COLO668 (cell line): ENCODE measurements at regions not wholly inside any gene's neighbourhood (a gene's known extent, or its start where the extent isn't known, plus 50 kb on each side); places are given as distances from the start of the nearest gene placed in this dataset.

Experiments used
- DNase-seq: peaks from one replicate; lab custom pipeline; 2025; ENCODE audit not compliant: unreplicated experiment; lab: John Stamatoyannopoulos, UW

DNA sequence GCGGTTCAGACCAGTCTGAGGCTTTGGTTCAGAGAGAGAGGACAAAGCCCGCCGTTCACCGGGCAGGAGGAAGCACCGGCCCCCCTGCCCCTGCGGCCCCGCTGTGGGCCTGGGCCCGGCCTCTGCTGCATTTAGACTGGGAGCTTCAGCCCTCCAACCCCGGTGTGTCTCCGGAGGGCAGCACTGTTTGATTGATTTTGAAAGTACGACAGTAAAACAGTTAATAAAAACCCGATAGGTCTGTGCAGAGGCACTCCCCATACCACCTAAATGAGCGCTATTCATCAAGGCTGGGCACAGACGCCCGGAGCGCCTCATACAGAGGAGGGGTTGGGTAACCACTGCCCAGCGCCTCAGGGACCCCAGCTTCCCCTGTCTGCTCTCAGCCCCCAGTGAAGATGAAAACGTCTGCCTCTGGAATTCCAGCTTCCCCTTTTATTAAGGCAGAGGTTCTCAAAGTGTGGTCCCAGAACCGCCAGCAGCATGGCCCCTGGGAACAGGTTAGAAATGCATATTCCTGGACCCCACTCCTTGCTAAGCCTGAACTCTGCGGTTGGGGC is 256.7 kb upstream of the TLE3 start:
- no peak for DNase-seq

DNA sequence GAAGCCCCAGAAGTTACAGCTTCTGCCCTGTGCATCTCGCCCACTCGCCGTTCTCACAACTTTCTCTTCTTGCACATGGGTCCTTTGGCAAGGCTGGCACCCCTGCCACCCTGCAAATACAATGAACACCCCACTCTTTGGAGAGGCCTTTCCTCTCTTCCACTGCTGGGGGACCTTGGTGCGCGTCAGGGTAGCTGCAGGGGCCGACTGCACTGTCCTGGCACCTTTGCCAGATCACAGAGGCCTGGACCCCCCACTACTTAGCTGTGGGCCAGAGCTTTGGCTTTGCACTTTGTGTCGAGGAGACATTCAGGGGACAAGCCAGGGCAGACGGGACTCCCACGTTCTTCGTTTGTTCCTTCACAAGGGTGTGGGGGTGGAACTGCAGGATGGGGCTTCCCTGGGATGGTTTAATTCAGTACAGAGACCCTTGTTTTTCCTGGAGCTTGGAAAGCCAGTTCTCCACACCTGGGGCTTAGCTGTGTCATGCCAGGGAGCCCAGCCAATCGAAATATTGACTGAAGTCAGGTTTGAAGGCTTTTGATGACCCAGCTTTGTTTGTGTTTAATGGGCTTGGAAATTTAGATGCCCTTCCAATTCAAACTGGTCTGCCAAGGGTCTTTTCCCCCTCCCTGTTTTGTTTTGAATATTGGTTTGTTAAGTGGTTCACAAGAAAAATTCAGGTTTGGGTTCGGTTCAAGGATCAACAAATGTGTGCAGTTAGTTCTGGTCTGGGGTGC is 256.1 kb upstream of the TLE3 start:
- no peak for DNase-seq

DNA sequence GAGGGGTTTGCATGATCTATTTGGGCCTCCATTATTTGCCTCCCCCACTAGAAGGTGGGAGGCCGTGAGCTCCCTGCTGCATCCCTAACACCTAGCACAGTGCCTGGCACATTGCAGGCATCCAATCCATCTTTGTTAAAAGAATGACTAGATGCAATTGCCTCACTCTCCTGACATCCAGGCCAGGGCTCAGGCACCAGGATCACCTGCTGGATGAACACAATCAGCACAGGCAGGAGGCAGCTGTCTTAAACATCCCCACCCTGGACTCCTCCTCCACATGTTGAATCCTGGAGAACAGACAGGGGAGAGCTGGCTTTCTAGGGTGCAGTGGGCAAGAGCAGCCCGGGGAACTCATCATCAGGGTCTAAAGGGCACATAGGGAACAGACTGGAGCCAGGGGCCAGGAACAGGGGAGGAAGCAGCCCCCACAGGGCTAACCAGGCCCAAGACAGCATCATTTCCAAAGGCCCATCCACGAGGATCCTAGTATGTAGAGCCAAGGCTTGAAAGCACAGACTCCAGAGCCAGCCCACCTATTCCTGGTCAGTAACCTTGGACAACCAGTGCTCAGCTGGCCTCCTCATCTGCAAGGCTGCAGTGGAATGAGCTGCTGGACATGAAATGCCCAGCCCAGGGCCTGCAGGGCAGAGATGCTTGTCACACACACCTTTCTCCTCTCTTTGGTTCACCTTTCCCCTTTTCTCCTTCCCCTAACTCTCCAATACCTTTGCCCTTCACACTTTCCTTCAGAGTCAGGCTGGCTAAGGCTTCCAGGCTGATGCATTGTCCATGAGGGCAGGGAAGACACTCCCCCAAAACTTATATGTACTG is 254.4 kb upstream of the TLE3 start:
- DNase-seq, result no peak

DNA sequence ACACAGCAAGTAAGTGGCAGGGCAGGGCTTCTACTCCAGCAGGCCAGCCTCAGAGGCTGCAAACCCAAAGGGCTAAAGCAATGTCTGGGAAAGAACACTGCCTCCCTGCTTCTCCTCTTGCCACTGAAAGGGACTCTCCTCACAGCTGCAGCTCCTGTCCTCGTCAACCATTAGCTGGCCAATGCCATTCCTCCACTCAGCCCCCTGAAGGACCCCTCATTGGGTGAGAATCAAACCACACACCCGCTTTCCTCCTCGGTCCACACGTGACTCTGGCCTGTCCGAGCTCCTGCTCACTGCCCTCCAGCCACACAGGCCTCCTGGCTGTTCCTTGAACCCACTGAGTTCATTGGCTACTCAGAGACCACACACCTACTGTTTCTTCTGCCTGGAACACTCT is 253.7 kb upstream of the TLE3 start:
- no peak for DNase-seq

DNA sequence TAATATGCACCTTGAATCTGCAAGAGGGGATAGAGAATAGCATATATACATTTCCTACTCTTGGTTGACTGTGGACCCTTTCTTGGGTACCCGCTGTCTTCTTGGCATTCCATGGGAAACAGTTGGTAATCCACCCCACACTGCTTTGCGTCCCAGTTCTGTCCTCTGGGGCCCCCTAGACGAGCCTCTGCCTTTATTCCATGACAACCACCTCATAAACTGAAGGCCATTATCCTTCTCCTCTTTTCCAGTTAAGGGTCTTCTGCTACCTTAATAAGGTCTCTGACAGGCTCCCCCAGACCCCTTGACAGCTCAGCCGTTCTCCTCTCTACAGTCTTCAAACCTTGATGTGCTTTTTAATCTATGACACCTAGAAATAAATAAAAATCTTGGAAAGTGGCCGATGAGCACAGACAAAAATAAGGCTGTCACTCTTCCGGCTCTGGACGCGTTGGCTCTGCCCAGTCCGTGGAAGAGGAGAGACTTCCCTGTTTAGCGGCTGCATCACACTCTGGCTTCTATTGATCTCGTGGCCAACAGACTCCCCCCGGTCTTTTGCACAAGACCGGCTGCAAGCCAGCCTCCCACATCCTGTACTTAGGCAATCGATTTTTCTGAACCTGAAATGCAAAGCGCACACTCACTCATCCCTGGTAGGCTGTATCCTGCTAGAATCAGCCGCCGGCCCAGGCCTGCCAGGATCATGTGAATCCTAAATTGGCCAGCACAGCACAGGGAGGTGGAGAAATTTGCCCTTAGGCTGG is 251.0 kb upstream of the TLE3 start:
- peak; percentile 87 for DNase-seq

DNA sequence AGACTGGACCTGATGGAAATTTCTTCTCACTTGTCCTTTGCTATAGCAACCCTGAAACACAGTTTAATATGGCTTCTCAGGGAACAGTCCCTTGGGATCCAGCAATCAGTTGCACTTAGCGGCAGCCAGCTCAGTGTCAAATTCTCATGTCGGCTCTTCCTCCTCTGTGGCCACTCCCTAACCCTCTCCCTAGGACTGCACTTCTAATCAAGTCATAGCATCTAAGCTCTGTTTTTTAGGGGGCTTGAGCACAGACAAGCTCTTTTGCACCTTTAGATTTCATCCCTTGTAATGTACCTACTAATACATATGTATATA is 250.5 kb upstream of the TLE3 start:
- DNase-seq, result no peak

DNA sequence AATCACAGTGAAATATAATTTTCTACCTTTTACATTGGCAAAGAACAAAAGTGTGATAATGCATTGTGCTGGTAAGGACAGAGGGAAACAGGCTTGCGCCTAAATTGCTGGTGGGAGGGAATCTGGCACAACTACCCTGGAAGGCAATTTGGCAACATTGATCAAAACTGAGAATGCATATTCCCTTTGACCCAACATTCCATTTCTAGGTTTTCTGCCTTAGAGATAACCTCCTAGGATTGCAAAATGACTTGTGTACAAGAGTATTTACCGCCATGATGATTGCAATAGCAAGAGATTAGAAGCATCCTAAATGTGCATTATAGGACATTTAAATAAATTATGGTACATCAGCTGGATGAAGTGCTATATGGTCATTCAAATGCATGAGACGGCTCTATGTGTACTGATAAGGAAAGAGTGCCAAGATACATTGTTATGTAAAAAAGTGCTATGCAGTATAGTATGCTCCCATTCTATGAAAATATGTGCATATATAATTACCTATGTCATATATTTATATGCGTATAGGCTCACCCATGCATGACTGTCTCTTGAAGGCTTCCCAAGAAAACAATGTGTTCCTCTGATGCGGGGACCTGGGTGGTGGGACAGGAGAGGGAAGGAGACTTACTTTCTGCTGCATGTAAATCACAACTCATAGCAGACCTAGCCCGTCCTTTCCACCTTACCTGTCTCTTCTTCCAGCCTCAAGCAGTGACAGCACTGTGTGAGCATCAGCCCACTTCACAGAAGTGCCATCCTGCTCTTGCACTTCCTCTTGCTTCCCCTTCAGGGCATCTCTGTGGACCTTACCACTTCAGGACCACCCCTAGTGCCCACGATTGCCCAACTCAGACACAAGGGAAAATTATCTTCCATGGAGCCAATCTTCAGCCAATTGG is 249.9 kb upstream of the TLE3 start:
- no peak for DNase-seq

DNA sequence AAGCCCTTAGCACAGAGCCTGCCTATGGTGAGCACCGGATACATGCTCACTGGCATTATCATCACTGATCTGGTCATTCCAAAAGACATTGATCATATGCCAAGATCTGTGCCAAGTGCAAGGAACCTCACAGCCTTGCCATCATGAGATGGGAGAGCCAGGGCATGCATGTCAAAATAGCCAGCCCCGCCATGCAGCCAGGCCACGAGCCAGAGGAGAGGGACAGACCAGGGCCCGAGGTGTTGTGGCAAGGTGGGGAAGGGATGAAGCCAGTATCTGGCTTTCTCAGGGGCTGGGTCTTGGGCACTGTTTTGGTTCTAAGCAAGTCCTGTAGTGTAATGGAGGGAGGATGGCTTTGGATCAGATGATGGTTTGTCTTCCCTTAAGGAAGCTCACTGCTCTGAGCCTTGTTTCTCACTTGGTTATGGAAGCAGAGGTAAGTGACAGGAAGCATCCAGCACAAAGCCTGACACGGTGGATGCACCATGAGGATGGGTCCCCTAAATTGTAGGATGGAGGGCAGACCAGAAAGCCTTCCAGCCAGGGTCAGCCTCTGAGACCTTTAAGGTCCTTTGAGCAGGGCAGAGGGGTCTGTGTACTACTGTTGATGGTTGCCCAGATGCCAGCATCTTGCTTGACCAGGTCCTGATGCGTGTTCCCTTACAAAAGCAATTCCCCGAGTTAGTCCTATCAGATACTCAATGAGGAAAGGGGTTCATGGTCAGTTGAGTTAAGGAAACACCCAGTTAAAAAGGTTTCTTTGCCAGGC is 247.7 kb upstream of the TLE3 start:
- DNase-seq, result no peak

DNA sequence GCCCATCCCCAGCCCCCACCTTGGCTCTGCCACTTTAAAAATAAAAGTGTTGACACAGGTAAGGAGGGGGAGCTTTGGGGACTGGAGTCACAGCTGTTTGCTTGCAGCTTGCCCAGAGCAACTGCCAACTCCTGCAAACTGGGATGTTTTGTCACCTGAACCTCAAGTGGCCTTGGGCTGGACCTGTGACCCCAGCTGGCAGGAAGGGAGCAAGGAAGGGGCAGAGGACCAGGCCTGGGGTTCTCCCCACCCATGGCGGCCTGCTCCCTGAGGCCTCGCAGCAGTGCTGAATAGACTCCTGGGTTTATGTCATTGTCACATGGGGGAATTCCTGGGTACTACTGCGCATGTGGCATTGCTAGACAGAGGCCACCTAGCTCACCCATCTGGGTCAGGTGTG is 246.9 kb upstream of the TLE3 start:
- peak; percentile 80 for DNase-seq

DNA sequence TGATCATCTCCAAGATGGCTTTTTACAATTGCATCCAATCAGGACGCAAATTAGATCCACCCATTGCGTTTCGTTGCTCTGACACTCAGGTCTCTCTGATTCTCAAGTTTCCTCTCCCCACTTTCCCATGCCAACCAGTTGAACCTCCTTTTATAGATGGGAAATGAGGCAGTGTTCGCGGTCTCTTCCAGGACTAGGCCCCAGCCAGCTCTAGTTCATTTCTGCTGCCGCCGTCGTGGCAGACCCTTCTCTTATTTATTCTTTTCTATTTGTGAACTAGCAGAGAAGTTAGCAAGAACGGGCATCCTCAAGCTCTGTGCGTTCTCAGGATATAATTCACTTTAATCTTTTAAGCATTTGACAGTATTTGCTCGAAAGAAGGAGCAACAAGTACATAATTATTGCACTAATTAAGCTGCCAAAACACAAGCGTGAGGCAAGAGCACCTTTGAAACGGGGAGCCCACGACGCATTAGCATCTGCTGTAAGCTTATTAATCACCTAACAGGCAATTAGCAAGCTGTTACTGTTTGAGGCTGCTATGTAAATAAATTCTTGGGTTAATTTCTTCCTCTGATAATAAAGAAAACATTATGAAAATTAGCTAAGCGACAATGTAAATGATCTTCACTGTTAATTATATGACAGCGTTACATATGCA is 246.4 kb upstream of the TLE3 start:
- no peak for DNase-seq

DNA sequence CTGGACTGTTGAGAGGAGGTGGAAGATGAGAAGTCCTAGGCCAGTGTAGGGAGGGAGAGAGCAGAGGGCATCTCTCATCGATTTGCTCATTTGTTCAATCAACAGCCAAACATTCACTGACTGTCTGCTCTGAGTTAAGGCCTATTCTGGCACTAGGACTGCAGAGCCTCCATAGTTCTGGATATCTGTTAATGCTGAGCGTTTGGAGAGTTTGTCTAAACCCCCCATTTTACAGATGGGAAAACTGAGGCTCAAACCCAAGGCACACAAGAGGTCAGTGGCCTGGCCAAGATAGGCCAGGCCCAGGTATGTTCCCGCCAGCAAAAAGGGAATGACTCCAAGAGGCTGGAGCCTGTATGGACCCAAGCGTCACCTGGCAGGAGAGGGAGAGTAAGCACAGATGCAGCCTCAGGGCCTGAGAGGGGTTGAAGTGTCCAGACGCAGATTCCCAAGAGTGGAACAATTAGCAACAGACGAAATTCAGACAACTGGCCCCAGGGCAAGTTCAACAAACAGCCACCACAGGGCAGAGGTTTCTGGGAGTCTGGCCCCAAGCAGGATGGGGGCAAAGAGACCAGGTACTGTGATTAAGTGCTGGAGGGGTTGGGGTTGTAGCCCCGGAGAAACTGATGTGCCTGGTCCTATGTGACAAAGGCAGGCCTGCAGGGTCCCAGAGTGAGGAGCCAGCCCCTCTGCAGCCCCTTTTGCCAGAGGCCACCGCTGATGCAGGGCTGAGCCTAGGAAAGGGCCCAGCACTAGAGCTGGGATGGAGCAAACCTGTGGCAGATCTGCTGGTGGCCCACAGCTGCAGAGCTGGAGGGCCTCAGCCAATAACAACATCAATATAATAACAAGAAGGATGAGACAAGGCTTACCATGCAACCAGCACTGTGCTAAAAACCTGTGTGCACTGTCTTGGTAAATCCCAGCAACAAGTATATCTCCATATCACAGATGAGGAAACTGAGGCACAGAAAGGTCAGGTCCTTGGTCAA is 245.1 kb upstream of the TLE3 start:
- DNase-seq, result peak; percentile 25

DNA sequence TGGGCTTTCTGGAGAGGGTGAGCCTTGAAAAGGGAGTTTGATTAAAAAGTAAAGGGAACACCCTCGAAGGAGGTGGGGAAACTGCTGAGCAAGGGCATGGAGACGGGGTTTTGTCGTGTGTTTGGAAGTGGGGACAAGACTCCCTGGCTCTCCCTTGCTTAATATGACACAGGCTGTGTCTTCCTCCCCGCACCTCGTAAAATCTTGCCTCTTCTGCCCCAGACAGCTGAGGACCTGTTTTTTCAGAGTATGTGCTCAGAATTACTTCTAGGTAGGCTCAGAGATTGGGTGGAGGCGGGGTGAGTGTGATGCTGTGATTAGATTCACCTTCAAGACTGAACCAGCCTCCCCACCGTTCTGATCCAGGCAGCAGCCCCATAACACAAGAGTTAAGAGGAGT is 244.4 kb upstream of the TLE3 start:
- no peak for DNase-seq

DNA sequence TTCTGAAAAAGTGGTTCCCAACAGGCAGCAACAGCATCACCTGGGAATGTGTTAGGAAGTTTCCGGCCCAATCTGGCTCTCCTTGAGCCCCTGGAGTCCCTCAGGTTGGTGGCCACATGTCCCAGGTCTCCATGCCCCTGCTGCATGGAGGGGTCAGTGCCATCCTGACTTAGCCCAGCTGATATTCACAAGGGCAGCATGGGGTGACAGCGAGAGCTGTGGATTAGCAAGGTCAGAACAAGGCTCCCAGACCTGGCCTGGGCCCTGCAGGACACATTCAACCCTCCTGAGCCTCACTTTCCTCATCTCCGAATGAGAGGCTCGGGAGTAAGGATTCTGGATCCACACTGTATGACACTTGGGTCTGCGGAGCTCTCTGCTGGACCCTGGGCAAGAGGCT is 243.8 kb upstream of the TLE3 start:
- DNase-seq, result no peak

DNA sequence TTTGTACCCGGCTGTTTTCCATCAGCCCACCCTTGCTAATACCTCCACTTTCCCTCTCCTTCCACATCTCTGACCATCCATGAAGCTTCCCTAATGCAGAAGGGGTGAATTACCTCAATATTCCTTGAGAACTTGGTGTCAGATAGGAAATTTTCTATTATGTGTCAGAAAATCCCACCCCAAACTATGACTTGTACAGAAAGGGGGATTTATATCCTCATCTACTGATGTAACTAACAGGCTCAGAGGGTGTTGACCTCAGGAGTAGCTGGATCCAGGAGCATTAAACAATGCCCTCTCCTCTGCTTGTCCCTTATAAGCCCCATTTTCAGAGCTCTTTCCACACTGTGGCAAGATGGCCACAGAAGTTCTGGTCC is 242.8 kb upstream of the TLE3 start:
- no peak for DNase-seq

DNA sequence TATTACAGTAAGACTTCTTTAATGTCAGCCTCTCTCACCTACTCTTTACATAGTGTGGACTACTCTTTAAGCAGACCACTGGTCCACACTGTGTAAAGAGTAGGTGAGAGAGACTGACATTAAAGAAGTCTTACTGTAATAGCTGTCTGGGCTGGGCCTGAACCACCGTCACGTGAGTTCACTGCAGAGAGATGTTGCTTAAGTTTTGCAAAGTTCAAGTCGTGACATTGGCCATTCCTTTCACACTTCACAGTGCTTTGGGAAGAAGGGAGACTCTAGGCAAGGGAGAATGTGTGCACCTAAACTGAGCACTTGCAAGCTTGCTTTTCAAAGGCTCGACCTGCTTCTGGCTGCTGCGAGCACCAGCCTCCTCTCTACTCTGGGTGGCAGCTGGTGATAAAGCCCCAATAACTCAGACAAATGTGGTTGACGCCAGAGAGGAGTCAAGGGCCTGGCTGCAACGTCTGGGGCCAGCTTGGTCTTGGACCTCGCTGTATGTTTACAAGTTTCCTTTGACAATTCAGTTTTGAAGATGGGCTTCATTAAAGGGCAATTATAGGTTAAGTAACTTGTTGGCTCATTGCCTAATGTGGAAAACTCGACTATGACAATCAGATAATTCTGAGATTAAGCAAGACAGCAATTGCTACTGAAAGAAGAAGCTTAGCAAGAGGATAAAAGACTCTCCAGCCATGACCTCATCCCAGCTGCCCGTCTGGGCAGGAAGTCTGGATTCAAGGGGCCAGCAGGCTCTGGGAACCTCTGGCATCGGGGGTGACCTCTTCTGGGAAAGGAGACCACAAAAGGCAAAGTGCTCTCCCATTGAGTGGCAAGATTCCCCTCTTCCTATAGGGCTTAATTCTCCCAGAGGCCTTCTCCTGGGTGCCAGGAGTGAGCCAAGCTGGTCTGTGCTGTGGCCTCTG is 242.1 kb upstream of the TLE3 start:
- no peak for DNase-seq

DNA sequence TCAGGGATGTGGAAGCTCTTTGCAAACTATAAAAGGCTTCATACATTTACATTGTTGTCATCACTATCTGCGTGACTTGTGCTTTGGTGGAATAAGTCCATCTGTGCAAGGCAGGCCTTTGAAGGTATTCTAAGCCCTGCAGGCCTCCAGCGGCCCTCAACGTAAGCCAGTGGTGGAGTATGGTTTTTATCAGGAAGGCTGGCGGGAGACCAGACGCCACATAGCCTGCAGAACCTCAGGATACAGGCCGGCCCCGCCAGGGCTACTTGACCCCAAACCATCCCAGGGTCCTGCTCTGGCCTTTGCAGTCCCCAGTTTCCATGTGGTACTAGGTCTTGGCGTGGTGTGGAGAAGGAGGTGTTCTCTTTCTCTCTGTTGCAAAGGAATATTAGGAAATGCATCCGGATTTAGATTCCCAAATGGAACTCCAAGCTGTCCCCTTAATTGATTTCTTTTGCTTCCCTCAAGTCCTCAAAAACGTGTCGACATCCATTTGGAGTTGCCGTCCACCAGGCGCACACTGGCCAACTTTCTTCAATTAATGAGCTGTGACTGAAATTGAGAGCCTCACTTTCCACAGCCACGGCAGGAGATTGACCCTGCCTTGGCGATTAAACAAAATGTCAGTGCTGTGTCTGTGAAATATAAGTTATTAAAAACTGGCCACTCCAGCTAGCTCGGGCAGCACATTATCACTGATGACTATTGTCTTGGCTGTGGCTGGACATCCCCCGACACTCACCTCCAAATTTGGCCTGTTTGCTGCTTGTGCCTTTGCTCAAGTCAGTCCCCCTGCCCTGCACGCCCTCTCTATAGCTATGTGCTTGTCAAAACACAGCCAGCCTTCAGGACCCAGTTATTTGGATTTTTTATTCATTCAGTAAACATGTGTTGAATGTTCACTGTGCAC is 239.8 kb upstream of the TLE3 start:
- no peak for DNase-seq
